ENCODE measurements at regions not wholly inside any gene's neighbourhood (a gene's known extent, or its start where the extent isn't known, plus 50 kb on each side); places are given as distances from the start of the nearest gene placed in this dataset.
A peak's percentile ranks its signal among the peaks of the same experiment; 100 is the strongest.

DNA sequence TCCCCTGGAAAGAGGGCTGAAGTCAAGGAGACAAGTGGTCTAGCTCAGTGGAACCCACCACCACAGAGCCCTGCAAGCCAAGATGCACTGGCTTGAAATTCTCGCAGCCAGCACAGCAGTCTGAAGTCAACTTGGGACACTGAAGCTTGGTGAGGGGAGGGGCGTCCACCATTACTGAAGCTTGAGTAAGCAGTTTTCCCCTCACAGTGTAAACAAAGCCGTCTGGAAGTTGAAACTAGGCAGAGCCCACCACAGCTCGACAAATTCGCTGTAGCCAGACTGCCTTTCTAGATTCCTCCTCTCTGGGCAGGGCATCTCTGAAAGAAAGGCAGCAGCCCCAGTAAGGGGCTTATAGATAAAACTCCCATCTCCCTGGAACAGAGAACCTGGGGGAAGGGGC, 87.3 kb upstream of the KITLG start:
- peak; percentile 77 for DNase-seq

DNA sequence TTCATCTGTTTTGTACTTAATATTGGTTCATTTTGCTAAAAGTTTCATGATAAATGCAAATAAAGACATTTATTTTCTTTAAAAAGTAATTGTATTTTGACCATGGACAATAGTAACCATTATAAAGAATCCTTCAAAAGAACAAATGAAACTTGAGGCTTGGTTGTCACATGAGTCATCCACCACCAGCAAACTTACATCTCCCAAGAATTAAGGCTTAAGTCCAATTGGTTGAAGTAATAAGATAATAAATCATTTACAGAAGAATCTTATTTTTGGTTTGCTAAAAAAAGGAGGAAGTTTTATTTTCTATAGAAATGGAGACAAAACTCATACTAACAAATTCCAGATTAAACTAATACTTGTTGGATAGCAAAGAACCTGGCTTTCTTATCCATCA, 84.8 kb upstream of the KITLG start:
- no peak for DNase-seq

DNA sequence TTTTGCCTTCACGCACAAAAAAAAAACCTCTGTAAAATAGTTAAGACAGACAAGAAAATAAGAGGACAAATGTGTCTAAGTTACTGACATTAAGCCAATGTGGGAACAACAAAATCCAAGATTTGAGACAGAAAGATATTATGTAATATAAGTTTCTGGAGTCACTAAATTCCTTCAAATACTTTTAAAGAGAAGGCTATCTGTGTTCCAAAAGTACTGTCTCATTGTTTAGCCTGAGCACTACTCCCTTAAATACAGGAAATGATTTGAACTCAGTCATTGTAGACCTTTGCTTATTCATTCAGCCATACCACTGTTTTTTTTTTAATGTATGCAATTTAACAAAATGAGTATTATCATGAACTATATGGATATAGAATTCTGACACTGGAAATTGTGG, 82.7 kb upstream of the KITLG start:
- DNase-seq = no peak

DNA sequence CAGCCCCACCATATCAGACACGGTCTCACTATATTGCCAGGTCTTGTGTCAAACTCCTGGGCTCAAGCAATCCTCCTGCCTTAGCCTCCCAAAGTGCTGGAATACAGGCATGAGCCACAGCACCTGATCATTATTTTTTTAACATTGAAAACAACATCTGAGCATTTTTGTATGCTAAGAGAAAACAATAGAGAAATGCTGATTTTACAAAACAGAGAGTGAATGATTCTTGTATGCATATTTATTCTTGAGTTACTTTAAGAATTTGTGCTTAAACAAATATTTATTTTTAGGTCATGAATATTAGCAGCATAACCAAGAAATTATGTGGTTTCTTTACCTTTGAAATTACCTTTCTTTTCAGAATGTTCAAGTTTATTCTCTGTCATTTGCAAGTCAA, 81.8 kb upstream of the KITLG start:
- DNase-seq = no peak

DNA sequence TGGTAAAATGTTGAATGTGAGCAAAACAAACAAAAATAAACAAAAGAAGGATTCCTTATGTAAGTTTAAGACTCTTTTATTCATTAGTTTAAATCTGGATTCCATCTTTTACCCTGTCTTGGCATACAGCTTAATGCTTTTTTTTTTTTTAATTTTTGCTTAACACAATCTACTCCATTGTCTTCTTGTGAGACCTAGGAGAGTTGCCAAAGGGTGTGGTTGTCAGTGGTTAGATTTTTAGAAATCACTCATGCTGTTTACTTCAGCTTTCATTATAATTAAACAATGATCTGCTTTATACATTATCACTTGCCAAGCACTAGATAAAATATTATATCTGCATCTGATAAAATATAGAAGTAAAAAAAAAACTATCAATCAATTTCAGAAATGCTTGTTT, 77.7 kb upstream of the KITLG start:
- DNase-seq = no peak

DNA sequence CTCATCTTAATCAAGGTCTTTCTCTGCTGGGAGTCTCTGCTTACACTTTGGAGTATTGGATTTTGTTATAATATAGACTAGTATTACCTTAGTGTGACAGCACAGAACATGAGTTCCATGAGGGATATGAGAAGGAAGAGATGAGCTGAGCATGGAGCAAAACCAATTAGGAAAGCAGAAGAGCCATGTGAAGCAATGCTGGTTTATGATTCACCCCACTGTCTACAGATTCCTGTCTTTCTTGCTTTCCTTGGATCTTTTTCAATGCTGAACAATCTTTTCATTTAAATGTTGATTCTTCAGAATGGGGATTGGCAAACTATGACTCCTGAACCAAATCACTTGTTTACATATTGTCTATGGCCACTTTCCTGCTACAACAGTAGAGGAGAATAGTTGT, 70.4 kb upstream of the KITLG start:
- DNase-seq = no peak

DNA sequence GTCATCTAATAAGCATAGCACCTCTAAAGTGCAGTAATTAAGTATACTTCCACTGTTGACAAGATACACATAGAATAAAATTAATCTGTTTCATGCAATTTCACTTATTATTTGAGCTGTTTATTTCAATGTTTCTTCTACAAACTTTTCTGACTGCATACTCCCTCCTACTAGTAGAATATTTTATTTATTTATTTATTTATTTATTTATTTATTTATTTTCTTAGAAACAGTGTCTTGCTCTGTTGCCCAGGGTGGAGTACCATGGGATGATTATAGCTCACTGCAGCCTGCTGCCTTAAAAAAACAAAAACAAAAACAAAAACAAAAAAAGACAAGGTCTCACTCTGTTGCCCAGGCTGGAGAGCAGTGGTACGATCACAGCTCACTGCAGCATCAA, 68.4 kb upstream of the KITLG start:
- no peak for DNase-seq

DNA sequence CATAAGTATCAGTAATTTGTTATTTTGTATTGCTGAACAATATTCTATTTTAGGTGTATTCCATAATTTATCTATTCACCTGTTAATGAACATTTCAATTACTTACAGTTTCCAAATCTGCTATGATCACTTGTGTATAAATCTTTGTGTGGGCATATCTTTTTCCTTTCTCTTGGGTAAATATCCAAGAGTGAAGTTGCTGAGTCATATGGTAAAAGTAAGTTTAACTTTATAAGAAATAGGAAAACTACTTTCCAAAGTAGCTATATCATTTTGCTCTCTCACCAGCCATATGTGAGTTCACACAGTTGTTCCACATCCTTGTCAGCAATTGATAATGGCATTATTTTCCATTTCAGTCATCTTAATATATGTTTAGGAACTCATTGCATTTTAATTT, 66.6 kb upstream of the KITLG start:
- DNase-seq = no peak

DNA sequence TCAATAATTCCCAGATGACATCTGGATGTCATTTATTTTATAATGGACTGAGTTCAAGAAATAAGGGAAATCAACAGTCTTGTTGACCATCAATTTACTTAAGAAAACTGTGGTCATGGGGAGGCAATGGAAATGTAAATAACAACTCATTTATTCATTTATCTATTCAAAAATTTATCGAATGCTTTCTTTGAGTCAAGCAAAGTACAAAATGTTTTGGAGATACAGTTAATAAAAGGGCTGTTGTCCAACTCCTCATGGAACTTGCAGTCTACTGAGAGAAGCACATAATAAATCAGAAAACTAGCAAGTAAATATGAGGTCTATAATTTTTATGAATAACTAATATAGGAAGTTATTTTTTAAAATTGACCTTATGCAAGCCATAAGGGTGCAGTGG, 65.5 kb upstream of the KITLG start:
- no peak for DNase-seq

DNA sequence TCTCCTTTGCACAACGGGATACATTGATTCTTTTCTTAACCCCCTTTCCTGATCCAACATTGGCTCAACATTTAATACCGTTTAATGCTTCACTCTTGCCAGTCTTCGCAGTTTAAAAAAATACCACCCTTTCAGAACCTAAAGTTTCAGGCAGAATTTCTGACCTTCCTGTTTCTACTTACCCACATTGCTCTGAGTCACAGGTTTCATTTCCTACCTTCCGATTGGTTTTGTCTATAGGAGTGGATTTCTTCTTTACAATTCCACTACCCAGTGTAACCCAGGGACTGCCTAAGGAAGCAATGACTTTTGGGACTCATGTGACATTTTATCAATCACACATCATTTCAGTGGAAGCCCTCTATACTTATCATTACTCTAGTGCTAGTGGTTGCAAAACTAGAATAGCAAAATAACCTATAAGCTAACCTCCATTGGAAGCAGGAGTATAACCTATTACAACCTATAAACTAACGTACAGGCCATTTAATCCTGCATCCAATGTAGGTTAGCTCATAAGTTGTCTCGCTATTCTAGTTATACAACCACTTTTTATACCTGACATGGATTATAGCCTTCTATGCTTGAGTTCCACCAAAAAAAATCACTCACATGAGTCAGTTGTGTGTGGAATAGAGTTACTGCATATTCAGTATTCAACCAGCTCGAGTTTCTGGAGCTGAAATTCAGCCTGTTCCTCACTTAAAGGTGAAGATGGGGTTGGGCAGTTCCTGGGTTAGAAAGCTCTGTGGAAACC, 64.9 kb upstream of the KITLG start:
- DNase-seq = no peak

DNA sequence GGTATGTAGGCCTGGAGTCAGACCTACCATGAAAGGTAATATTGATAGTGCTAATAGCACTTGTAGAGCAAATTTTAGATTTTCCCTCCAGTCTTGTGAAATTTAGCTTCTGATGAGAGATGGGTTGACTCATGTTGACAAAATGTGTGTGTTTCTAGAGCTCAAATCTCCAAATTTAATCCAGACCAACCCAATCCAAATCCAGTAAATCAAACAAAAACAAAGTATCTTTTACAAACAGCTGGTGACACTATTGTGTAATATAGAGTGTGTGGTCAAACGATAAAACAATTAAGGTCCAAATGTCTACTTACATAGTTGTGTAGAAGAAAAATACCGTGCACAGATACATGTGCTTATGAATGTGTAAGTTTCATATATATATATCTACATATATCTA, 63.4 kb upstream of the KITLG start:
- DNase-seq = no peak

DNA sequence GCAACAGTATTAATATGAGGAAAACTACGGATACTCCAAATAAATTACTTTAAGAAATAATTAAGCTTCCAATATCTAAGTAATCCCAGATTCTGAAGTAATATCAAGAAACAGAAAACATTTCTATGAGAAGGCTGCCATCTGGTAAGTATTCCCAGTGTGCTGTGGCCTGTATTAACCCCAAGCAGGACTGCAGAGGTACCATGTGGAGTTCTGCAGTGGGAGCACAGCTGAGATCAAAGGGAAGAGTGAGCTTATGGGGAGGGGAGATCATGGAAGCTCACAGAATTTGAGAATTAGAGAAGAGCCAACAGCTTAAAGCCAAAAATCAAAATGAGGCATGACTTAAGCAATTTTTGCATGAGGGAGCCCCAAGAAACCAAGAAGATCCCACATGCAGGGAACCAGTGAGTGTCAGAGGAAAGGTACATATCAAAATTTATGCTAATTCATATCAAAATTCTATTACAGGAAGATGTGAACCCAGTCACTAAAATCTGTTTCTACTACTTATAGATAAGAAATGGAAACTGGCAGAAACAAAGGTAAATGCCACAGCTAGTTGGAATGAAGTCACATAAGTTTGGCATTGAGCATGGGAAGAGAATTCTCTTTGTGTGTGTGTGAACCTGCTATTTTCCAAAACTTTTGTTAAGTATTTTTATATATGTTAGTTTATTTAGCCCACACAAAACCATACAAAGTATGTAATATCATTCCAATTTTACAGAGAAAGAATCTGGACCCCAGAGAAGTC, 62.6 kb upstream of the KITLG start:
- DNase-seq = no peak

DNA sequence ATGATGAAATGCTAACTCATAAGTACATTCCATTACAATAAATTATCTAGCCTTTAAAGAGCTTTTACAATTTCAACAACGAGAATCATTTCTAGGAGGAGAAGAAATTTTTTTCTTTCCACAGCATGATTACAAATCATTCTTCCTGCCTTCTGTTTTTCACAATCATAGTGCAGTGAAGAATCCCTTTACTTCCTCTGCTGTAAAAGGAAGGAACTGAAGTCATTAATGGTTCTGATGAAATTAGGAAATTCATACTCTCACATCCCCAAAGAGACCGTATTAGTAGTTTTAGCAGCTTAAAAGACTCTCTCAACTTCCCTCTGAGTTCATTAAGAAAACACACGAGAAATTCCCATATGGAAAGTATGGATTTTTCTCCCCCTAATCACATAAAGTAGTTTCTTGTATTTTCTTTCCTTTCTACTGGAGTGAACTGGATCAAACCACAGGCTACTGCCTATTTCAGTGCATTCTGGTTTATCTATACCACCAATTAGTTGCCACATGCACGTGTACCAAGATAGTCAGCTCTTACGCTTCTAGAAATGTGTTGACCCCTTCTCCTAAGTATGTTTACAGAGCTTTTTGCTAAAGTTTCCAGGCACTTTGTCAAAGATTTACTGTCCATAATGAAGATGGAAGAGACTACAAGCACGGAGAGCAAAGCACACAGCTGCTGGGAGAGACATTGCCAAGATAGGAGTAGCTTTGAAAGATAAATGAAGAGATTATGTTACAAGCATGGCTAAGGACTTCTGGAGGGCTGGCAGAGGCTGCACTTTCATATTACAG, 58.9 kb upstream of the KITLG start:
- DNase-seq = no peak

DNA sequence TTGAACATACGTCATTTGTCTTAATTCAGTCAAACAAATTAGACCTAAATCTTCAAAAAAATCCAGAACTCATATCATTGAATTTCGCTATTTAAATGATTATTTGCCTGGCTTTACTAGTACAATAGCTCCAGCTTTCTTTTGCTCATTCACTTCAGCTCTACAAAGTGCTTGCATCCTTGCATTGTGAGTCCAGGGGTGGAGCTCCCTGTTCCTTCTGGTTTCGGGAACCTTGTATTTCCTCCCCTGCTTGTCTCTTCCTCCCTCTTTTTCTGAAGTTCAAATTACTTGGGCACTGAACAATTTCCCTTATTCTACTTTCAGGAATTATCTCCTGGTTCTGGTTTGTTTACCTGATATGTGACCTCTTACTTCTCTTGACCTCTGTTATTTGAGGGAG, 58.1 kb upstream of the KITLG start:
- no peak for DNase-seq

DNA sequence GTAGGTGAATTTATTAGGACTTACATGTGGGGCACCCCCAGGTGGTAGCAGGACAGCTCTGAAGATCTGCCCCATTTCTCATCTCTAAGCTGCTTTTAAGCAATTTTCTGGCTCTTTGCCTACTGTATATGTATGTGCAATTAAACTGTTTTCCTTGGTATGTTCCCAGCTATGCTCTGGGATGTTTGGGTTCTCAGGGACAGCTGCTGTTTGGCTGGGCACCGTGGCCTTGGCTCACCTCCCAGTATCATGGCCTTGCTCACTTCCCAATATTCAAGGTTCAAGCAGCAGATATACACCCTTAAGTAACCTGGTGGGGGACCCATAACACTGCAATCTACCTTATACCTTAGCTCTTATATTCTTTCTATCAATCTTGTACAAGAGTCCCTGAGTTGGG, 53.7 kb upstream of the KITLG start:
- DNase-seq = no peak

DNA sequence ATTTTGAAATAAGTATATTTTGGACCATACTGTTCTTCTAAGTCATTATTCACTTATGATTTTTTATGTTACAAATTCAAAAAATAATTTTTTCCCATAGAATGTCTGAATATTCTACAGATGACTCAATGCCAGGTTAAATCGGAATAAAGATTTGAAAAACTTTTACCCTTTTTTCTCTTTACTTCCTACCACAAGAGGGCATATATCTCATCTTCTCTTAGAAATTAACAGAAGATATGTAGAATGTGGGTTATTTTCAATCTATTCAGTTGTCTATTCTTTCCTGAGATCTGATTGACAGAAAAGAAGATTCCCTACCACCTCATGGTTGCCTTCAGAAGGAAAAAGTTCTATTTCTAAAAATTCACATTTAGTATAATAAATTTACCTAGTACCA, 53.0 kb upstream of the KITLG start:
- no peak for DNase-seq

DNA sequence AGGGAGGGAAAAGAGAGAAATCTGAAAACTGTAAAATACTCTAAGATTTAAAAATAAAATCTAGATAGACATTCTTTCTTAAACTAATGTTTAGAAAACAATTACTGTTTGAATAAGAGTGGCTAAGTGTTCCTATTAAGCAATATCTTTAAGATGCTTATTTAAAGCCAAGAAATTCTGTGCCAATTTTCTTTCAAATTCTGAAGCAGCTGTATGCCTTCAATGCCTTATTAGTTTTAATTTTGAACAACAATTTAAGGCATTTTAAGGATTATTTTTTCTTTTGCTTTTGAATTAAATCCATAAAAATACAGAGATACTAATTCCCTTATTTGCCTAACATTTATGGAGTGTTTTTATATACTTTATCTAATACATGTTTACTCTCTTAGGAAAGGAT, 50.3 kb upstream of the KITLG start:
- no peak for DNase-seq
